Keratinocyte (primary cell): ENCODE measurements at regions not wholly inside any gene's neighbourhood (a gene's known extent, or its start where the extent isn't known, plus 50 kb on each side); places are given as distances from the start of the nearest gene placed in this dataset.

ENCODE experiments used
- CTCF ChIP-seq, 3 experiments: IDR thresholded peaks in 1 of 3; conservative IDR thresholded peaks in 1 of 3; optimal IDR thresholded peaks in 1 of 3; 2 replicates in 2 of 3; 3 replicates in 1 of 3; pipeline versions ENCODE3 to v1.5.1; 2011; ENCODE audit warnings: low read length in 3 of 3, mild to moderate bottlenecking in 3 of 3, moderate library complexity in 2 of 3, control low read depth in 1 of 3, inconsistent platforms in 1 of 3; ENCODE audit not compliant: insufficient read depth in 2 of 3; ENCODE audit errors: extremely low read depth in 1 of 3
- EZH2 ChIP-seq: IDR thresholded peaks from one replicate; pipeline ENCODE4 v1.6.1; 2012; ENCODE audit warnings: inconsistent platforms, mild to moderate bottlenecking, low read length, moderate library complexity

- TF ChIP-seq EZH2 (no peak), CTCF (optimal IDR thresholded peaks at IDR 0.05 in 1 of 3, IDR thresholded peaks at IDR 0.05 in 1 of 3, conservative IDR thresholded peaks at IDR 0.05 in 1 of 3; ENCODE audit: extremely low read depth in 1 of 3, insufficient read depth in 2 of 3, low read length in 3 of 3) (no peak)
These were observed 117.4 kb upstream of the PRSS3 start for GRCh38 chr9:33677961-33678360.
